ENCODE measurements at regions not wholly inside any gene's neighbourhood (a gene's known extent, or its start where the extent isn't known, plus 50 kb on each side); places are given as distances from the start of the nearest gene placed in this dataset.

DNA sequence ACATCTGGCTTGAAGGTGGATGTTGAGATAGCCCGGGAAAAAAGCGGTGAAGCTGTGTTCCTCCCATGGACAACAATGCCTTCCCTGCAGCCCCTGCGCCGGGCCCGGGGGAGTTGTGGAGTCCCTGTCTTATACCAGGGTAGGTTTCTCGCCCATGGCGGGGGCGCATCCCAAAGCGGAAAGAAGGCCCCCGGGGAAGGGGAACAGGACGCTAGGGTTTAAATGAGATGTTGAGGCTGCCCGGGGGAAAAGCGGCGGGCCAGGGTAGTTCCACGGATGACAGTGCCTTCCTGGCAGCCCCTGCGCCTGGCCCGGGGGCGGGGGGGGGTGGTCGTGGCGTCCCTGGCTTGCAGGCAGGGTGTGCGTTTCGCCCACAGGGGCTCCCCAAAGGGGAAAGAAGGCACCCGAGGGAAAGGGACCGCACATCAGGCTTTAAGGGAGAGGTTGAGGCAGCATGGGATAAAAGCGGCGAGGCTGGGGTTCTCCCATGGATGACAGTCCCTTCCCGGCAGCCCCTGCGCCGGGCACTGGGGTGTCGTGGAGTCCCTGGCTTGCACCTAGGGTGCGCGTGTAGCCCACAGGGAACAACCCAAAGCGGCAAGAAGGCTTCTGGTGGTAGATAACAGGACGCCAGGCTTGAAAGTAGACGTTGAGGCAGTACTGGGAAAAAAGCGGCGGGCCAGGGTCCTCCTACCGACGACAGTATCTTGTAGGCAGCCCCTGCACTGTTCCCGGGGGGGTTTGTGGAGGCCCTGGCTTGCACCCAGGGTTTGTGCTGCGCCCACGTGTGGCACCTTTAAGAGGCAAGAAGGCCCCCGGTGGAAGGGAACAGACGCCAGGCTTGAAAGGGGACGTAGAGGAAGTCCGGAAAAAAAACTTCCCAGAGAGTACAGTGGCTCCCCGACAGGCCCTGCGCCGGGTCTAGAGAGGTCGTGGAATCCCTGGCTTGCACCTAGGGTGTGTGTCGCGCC is 160.8 kb upstream of the ALG10B start:
- ATAC-seq, result no peak

DNA sequence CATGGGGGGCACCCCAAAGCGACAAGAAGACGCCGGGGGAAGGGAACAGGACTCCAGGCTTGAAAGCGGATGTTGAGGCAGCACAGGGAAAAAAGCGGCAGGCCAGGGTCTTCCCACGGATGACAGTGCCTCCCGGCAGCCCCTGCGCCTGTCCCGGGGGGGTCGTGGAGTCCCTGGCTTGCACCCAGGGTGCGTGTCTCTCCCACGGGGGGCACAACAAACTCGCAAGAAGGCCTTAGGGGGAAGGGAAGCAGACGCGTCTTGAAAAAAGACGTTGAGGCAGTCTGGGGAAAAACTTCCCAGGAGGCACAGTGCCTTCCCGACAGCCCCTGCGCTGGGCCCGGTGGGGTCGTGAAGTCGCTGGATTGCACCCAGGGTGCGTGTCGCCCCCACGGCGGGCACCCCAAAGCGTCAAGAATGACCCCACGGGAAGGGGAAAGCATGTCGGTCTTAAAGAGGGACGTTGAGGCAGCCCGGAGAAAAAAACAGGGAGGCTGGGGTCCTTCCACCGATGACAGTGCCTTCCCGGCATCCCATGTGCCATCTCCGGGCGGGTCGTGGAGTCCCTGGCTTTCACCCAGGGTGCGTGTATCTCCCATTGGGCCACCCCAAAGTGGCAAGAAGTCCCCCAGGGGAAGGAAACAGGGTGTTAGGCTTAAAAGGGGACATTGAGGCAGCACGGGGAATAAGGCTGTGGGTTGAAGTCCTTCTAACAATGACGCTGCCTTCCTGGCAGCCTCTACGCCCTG is 159.9 kb upstream of the ALG10B start:
- intact Hi-C loops (cut with DNase I, micrococcal nuclease), result no loop called here
- H3K4me1 ChIP-seq (ENCODE audit: low read depth), result no peaks in the 10 kb centered on the region
- H3K4me3 ChIP-seq, result no peak overlapping the region
- TF ChIP-seq, protein P1, sequence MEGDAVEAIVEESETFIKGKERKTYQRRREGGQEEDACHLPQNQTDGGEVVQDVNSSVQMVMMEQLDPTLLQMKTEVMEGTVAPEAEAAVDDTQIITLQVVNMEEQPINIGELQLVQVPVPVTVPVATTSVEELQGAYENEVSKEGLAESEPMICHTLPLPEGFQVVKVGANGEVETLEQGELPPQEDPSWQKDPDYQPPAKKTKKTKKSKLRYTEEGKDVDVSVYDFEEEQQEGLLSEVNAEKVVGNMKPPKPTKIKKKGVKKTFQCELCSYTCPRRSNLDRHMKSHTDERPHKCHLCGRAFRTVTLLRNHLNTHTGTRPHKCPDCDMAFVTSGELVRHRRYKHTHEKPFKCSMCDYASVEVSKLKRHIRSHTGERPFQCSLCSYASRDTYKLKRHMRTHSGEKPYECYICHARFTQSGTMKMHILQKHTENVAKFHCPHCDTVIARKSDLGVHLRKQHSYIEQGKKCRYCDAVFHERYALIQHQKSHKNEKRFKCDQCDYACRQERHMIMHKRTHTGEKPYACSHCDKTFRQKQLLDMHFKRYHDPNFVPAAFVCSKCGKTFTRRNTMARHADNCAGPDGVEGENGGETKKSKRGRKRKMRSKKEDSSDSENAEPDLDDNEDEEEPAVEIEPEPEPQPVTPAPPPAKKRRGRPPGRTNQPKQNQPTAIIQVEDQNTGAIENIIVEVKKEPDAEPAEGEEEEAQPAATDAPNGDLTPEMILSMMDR (IDR thresholded peaks at IDR 0.05), result no peak
- ATAC-seq (no peak), DNase-seq (no peak)
- H3K36me3 ChIP-seq (ENCODE audit: low read depth), result no peaks in the 10 kb centered on the region
- peaks cover 36% of the 10 kb centered on the region for H3K9me3 ChIP-seq

More for the DNA sequence above, 160.8 kb upstream of the ALG10B start:
- intact Hi-C loops (cut with DNase I, micrococcal nuclease), result no loop called here
- Histone ChIP-seq H3K4me1 (ENCODE audit: low read depth) (no peaks in the 10 kb centered on the region), H3K36me3 (ENCODE audit: low read depth) (no peaks in the 10 kb centered on the region), H3K4me3 (no peak overlapping the region), H3K9me3 (peaks cover 36% of the 10 kb centered on the region)
- DNase-seq, result no peak
- TF ChIP-seq, protein P1 (IDR thresholded peaks at IDR 0.05), result no peak

DNA sequence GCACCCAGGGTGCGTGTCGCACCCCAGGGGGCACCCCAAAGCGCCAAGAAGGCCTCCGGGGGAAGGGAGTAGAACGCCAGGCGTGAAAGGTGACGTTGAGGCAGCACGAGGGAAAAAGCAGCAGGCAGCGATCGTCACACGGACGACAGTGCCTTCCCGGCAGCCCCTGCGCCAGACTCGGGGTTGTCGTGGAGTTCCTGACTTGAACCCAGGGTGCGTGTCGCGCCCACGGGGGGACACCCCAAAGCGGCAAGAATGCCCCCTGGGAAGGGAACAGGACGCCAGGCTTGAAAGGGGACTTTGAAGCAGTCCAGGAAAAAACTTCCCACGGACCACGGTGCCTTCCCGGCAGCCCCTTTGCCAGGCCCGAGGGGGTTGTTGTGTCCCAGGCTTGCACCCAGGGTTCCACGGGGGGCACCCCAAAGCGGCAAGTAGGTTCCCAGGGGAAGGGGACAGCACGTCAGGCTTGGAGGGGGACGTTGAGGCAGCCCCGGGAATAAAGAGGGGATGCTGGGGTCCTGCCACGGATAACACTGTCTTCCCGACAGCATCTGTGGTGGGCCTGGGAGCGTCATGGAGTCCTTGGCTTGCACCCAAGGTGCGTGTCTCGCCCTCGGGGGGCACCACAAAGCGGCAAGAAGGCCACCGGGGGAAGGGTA is 159.2 kb upstream of the ALG10B start:
- H3K4me1 ChIP-seq (ENCODE audit: low read depth), result no peaks in the 10 kb centered on the region
- no peaks in the 10 kb centered on the region for H3K36me3 ChIP-seq (ENCODE audit: low read depth)
- no peak for ATAC-seq
- TF ChIP-seq, protein P1 (IDR thresholded peaks at IDR 0.05), result no peak
- H3K4me3 ChIP-seq, result no peak overlapping the region
- peaks cover 36% of the 10 kb centered on the region for H3K9me3 ChIP-seq
- DNase-seq, result no peak
- intact Hi-C loops (cut with DNase I, micrococcal nuclease), result no loop called here

DNA sequence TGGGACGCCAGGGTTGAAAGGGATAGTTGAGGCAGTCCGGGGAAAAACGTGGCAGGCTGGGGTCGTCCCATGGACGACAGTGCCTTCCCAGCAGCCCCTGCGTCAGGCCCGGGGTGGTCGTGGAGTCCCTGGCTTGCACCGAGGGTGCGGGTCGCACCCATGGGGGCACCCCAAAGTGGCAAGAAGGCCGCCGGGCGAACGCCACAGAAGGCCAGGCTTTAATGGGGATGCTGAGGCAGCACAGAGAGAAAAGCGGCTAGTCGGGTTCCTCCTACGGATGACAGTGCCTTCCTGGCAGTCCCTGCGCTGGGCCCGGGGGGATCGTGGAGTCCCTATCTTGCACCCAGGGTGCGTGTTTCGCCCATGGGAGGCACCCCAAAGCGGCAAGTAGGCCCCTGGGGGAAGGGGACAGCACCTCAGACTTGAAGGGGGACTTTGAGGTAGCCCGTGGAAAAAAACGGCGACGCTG is 158.6 kb upstream of the ALG10B start:
- intact Hi-C loops (cut with DNase I, micrococcal nuclease), result no loop called here
- TF ChIP-seq, protein P1 (IDR thresholded peaks at IDR 0.05), result no peak
- H3K4me3 ChIP-seq, result no peak overlapping the region
- DNase-seq (no peak), ATAC-seq (no peak)
- peaks cover 41% of the 10 kb centered on the region for H3K9me3 ChIP-seq
- H3K4me1 ChIP-seq (ENCODE audit: low read depth), result no peaks in the 10 kb centered on the region
- no peaks in the 10 kb centered on the region for H3K36me3 ChIP-seq (ENCODE audit: low read depth)

DNA sequence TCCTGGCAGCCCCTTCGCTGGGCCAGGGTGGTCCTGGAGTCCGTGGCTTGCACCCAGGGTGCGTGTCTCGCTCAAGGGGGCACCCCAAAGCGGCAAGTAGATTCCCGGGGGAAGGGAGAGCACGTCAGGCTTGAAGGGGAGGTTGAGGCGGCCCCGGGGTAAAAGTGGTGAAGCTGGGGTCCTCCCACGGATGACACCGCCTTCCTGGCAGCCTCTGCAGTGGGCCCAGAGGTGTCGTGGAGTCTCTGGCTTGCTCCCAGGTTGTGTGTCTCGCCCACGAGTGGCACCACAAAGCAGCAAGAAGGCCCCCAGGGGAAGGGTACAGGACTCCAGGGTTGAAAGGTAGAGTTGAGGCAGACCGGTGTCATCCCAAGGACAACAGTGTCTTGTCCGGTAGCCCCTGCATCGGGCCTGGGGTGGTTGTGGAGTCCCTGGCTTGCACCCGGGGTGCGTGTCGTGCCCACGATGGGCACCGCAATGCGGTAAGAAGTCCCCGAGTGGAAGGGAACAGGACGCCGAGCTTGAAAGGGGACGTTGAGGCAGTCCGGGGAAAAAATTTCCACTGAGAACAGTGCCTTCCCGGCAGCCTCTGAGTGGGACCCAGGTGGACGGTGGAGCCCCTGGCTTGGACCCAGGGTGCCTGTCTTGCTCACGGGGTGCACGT is 158.0 kb upstream of the ALG10B start:
- Histone ChIP-seq H3K4me3 (no peak overlapping the region), H3K4me1 (ENCODE audit: low read depth) (no peaks in the 10 kb centered on the region), H3K9me3 (peaks cover 47% of the 10 kb centered on the region), H3K36me3 (ENCODE audit: low read depth) (no peaks in the 10 kb centered on the region)
- DNase-seq (no peak), ATAC-seq (no peak)
- TF ChIP-seq, protein P1 (IDR thresholded peaks at IDR 0.05), result no peak
- intact Hi-C loops (cut with DNase I, micrococcal nuclease), result no loop called here

Measured in mucosa of descending colon (tissue), 3 donors.